ENCODE measurements at regions not wholly inside any gene's neighbourhood (a gene's known extent, or its start where the extent isn't known, plus 50 kb on each side); places are given as distances from the start of the nearest gene placed in this dataset.

GRCh38 chr14:101047326-101047725, 143.8 kb upstream of the RTL1 start:
- TF ChIP-seq CTCF (IDR thresholded peaks at IDR 0.05; ENCODE audit: low read depth, low read length) (no peak), EZH2phosphoT487 (IDR thresholded peaks at IDR 0.05; ENCODE audit: low read depth) (no peak)

Data from OCI-LY3 (cell line).